ENCODE measurements at regions not wholly inside any gene's neighbourhood (a gene's known extent, or its start where the extent isn't known, plus 50 kb on each side); places are given as distances from the start of the nearest gene placed in this dataset.

GRCh38 chr7:26441002-26441521, 149.4 kb downstream of the SNX10 start:
- H3K4me1 ChIP-seq (ENCODE audit: control insufficient read depth in 5 of 5, insufficient read depth in 5 of 5, low read length in 5 of 5): peaks cover 0 to 2% (median 0%) of the 10 kb centered on the region in 5 donors
- H3K9ac ChIP-seq (ENCODE audit: low read length in 5 of 5): no peak overlapping the region
- H3K4me3 ChIP-seq (ENCODE audit: low read depth in 1 of 5, low read length in 5 of 5): no peak overlapping the region

GRCh38 chr7:26441611-26442277, 150.1 kb downstream of the SNX10 start:
- no peak overlapping the region for H3K4me3 ChIP-seq (ENCODE audit: low read depth in 1 of 5, low read length in 5 of 5)
- no peak overlapping the region for H3K9ac ChIP-seq (ENCODE audit: low read length in 5 of 5)

More at GRCh38 chr7:26441002-26441521, 149.4 kb downstream of the SNX10 start:
- no peaks in the 10 kb centered on the region for H3K36me3 ChIP-seq (ENCODE audit: control insufficient read depth in 5 of 5, insufficient read depth in 5 of 5, low read length in 5 of 5)
- H3K9me3 ChIP-seq (ENCODE audit: control insufficient read depth in 5 of 5, low read length in 5 of 5): no peaks in the 10 kb centered on the region
- H3K27me3 ChIP-seq (ENCODE audit: control insufficient read depth in 5 of 5, insufficient read depth in 4 of 5, low read length in 5 of 5): no peaks in the 10 kb centered on the region
- H3K27ac ChIP-seq (ENCODE audit: low read depth, low read length): no peak overlapping the region

GRCh38 chr7:26443006-26443405, 151.3 kb downstream of the SNX10 start:
- Histone ChIP-seq H3K9ac (ENCODE audit: low read length in 5 of 5) (no peak overlapping the region), H3K4me1 (ENCODE audit: control insufficient read depth in 5 of 5, insufficient read depth in 5 of 5, low read length in 5 of 5) (peaks cover 0 to 2% (median 0%) of the 10 kb centered on the region in 5 donors), H3K36me3 (ENCODE audit: control insufficient read depth in 5 of 5, insufficient read depth in 5 of 5, low read length in 5 of 5) (no peaks in the 10 kb centered on the region), H3K9me3 (ENCODE audit: control insufficient read depth in 5 of 5, low read length in 5 of 5) (no peaks in the 10 kb centered on the region), H3K4me3 (ENCODE audit: low read depth in 1 of 5, low read length in 5 of 5) (no peak overlapping the region), H3K27ac (ENCODE audit: low read depth, low read length) (no peak overlapping the region), H3K27me3 (ENCODE audit: control insufficient read depth in 5 of 5, insufficient read depth in 4 of 5, low read length in 5 of 5) (no peaks in the 10 kb centered on the region)

More at GRCh38 chr7:26441611-26442277, 150.1 kb downstream of the SNX10 start:
- H3K27ac ChIP-seq (ENCODE audit: low read depth, low read length): no peak overlapping the region
- H3K9me3 ChIP-seq (ENCODE audit: control insufficient read depth in 5 of 5, low read length in 5 of 5): no peaks in the 10 kb centered on the region
- H3K36me3 ChIP-seq (ENCODE audit: control insufficient read depth in 5 of 5, insufficient read depth in 5 of 5, low read length in 5 of 5): no peaks in the 10 kb centered on the region
- H3K27me3 ChIP-seq (ENCODE audit: control insufficient read depth in 5 of 5, insufficient read depth in 4 of 5, low read length in 5 of 5): no peaks in the 10 kb centered on the region
- H3K4me1 ChIP-seq (ENCODE audit: control insufficient read depth in 5 of 5, insufficient read depth in 5 of 5, low read length in 5 of 5): peaks cover 0 to 2% (median 0%) of the 10 kb centered on the region in 5 donors

- peaks cover 0 to 2% (median 0%) of the 10 kb centered on the region in 5 donors for H3K4me1 ChIP-seq (ENCODE audit: control insufficient read depth in 5 of 5, insufficient read depth in 5 of 5, low read length in 5 of 5)
- no peak overlapping the region for H3K9ac ChIP-seq (ENCODE audit: low read length in 5 of 5)
- no peak overlapping the region for H3K27ac ChIP-seq (ENCODE audit: low read depth, low read length)
- no peaks in the 10 kb centered on the region for H3K9me3 ChIP-seq (ENCODE audit: control insufficient read depth in 5 of 5, low read length in 5 of 5)
- no peak overlapping the region for H3K4me3 ChIP-seq (ENCODE audit: low read depth in 1 of 5, low read length in 5 of 5)
- no peaks in the 10 kb centered on the region for H3K36me3 ChIP-seq (ENCODE audit: control insufficient read depth in 5 of 5, insufficient read depth in 5 of 5, low read length in 5 of 5)
- H3K27me3 ChIP-seq (ENCODE audit: control insufficient read depth in 5 of 5, insufficient read depth in 4 of 5, low read length in 5 of 5): no peaks in the 10 kb centered on the region
Observed at GRCh38 chr7:26443751-26444150, 152.1 kb downstream of the SNX10 start.

GRCh38 chr7:26444555-26444954, 152.9 kb downstream of the SNX10 start:
- H3K4me1 ChIP-seq (ENCODE audit: control insufficient read depth in 5 of 5, insufficient read depth in 5 of 5, low read length in 5 of 5): peaks cover 0 to 3% (median 2%) of the 10 kb centered on the region in 5 donors
- H3K36me3 ChIP-seq (ENCODE audit: control insufficient read depth in 5 of 5, insufficient read depth in 5 of 5, low read length in 5 of 5): no peaks in the 10 kb centered on the region
- no peak overlapping the region for H3K9ac ChIP-seq (ENCODE audit: low read length in 5 of 5)
- H3K9me3 ChIP-seq (ENCODE audit: control insufficient read depth in 5 of 5, low read length in 5 of 5): no peaks in the 10 kb centered on the region
- H3K27ac ChIP-seq (ENCODE audit: low read depth, low read length): no peak overlapping the region
- no peaks in the 10 kb centered on the region for H3K27me3 ChIP-seq (ENCODE audit: control insufficient read depth in 5 of 5, insufficient read depth in 4 of 5, low read length in 5 of 5)
- no peak overlapping the region for H3K4me3 ChIP-seq (ENCODE audit: low read depth in 1 of 5, low read length in 5 of 5)

GRCh38 chr7:26447116-26447515, 155.5 kb downstream of the SNX10 start:
- H3K36me3 ChIP-seq (ENCODE audit: control insufficient read depth in 5 of 5, insufficient read depth in 5 of 5, low read length in 5 of 5): no peaks in the 10 kb centered on the region
- H3K9me3 ChIP-seq (ENCODE audit: control insufficient read depth in 5 of 5, low read length in 5 of 5): no peaks in the 10 kb centered on the region

GRCh38 chr7:26449175-26450165, 157.8 kb downstream of the SNX10 start:
- Histone ChIP-seq H3K9ac (ENCODE audit: low read length in 5 of 5) (no peak overlapping the region), H3K27me3 (ENCODE audit: control insufficient read depth in 5 of 5, insufficient read depth in 4 of 5, low read length in 5 of 5) (no peaks in the 10 kb centered on the region), H3K4me1 (ENCODE audit: control insufficient read depth in 5 of 5, insufficient read depth in 5 of 5, low read length in 5 of 5) (peaks cover 0 to 10% (median 5%) of the 10 kb centered on the region in 5 donors), H3K27ac (ENCODE audit: low read depth, low read length) (no peak overlapping the region), H3K4me3 (ENCODE audit: low read depth in 1 of 5, low read length in 5 of 5) (no peak overlapping the region), H3K36me3 (ENCODE audit: control insufficient read depth in 5 of 5, insufficient read depth in 5 of 5, low read length in 5 of 5) (no peaks in the 10 kb centered on the region), H3K9me3 (ENCODE audit: control insufficient read depth in 5 of 5, low read length in 5 of 5) (no peaks in the 10 kb centered on the region)

More at GRCh38 chr7:26447116-26447515, 155.5 kb downstream of the SNX10 start:
- H3K9ac ChIP-seq (ENCODE audit: low read length in 5 of 5): no peak overlapping the region
- H3K27ac ChIP-seq (ENCODE audit: low read depth, low read length): no peak overlapping the region
- H3K27me3 ChIP-seq (ENCODE audit: control insufficient read depth in 5 of 5, insufficient read depth in 4 of 5, low read length in 5 of 5): no peaks in the 10 kb centered on the region
- no peak overlapping the region for H3K4me3 ChIP-seq (ENCODE audit: low read depth in 1 of 5, low read length in 5 of 5)
- peaks cover 0 to 5% (median 2%) of the 10 kb centered on the region in 5 donors for H3K4me1 ChIP-seq (ENCODE audit: control insufficient read depth in 5 of 5, insufficient read depth in 5 of 5, low read length in 5 of 5)

- Histone ChIP-seq H3K4me3 (ENCODE audit: low read depth in 1 of 5, low read length in 5 of 5) (no peak overlapping the region), H3K9ac (ENCODE audit: low read length in 5 of 5) (no peak overlapping the region), H3K9me3 (ENCODE audit: control insufficient read depth in 5 of 5, low read length in 5 of 5) (no peaks in the 10 kb centered on the region), H3K27me3 (ENCODE audit: control insufficient read depth in 5 of 5, insufficient read depth in 4 of 5, low read length in 5 of 5) (no peaks in the 10 kb centered on the region), H3K36me3 (ENCODE audit: control insufficient read depth in 5 of 5, insufficient read depth in 5 of 5, low read length in 5 of 5) (no peaks in the 10 kb centered on the region), H3K27ac (ENCODE audit: low read depth, low read length) (no peak overlapping the region), H3K4me1 (ENCODE audit: control insufficient read depth in 5 of 5, insufficient read depth in 5 of 5, low read length in 5 of 5) (peaks cover 0 to 10% (median 5%) of the 10 kb centered on the region in 5 donors)
Observed at GRCh38 chr7:26451997-26452396, 160.3 kb downstream of the SNX10 start.

GRCh38 chr7:26454180-26454579, 162.5 kb downstream of the SNX10 start:
- Histone ChIP-seq H3K9me3 (ENCODE audit: control insufficient read depth in 5 of 5, low read length in 5 of 5) (no peaks in the 10 kb centered on the region), H3K9ac (ENCODE audit: low read length in 5 of 5) (no peak overlapping the region), H3K27ac (ENCODE audit: low read depth, low read length) (no peak overlapping the region), H3K36me3 (ENCODE audit: control insufficient read depth in 5 of 5, insufficient read depth in 5 of 5, low read length in 5 of 5) (no peaks in the 10 kb centered on the region), H3K4me3 (ENCODE audit: low read depth in 1 of 5, low read length in 5 of 5) (no peak overlapping the region), H3K4me1 (ENCODE audit: control insufficient read depth in 5 of 5, insufficient read depth in 5 of 5, low read length in 5 of 5) (peaks cover 0 to 10% (median 5%) of the 10 kb centered on the region in 5 donors), H3K27me3 (ENCODE audit: control insufficient read depth in 5 of 5, insufficient read depth in 4 of 5, low read length in 5 of 5) (no peaks in the 10 kb centered on the region)

All from subcutaneous abdominal adipose tissue (tissue), 5 donors.